Stomach (tissue), 4 donors: ENCODE measurements at regions not wholly inside any gene's neighbourhood (a gene's known extent, or its start where the extent isn't known, plus 50 kb on each side); places are given as distances from the start of the nearest gene placed in this dataset.

ENCODE experiments used
- POLR2A ChIP-seq, 4 donors: fragments of 450-650 bp; IDR thresholded peaks; one replicate each; pipeline ENCODE4 v1.6.1; 2016; ENCODE audit warnings: antibody characterized with exemption in 4 of 4, control low read depth in 2 of 4, mild to moderate bottlenecking in 1 of 4, moderate library complexity in 1 of 4
- TF ChIP-seq, protein P1 (sequence below), 7 experiments: fragments of 450-650 bp in 4 of 7; fragments of 200-600 bp in 3 of 7; sonication (generic) in 3 of 7; IDR thresholded peaks; one replicate each; pipeline ENCODE4 v1.5.1; 2016 to 2019; ENCODE audit warnings: antibody characterized with exemption in 7 of 7, control low read depth in 2 of 7, mild to moderate bottlenecking in 1 of 7

DNA sequence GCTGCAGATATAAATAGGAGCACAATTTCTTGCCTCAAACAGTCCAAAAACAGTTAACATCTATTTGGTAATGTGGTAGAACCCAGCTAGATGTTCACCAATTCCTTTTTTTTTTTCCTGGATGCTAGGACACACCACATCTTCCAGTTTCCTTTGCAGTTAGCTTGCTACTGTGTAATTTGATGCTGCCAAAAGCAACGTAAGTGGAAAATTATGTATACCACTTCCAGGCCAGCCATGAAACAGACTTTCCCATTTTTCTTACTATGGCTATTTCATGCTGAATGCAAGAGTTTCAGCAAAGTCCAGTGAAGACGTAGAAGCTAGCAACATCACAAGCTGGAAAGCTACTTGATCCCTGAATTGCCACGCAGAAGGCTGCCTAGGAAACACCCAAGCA, 667.2 kb downstream of the TLE1 start:
- TF ChIP-seq, protein P1, sequence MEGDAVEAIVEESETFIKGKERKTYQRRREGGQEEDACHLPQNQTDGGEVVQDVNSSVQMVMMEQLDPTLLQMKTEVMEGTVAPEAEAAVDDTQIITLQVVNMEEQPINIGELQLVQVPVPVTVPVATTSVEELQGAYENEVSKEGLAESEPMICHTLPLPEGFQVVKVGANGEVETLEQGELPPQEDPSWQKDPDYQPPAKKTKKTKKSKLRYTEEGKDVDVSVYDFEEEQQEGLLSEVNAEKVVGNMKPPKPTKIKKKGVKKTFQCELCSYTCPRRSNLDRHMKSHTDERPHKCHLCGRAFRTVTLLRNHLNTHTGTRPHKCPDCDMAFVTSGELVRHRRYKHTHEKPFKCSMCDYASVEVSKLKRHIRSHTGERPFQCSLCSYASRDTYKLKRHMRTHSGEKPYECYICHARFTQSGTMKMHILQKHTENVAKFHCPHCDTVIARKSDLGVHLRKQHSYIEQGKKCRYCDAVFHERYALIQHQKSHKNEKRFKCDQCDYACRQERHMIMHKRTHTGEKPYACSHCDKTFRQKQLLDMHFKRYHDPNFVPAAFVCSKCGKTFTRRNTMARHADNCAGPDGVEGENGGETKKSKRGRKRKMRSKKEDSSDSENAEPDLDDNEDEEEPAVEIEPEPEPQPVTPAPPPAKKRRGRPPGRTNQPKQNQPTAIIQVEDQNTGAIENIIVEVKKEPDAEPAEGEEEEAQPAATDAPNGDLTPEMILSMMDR (IDR thresholded peaks at IDR 0.05), result no peak
- no peak for TF ChIP-seq POLR2A (IDR thresholded peaks at IDR 0.05)
